H9 (cell line): ENCODE measurements at regions not wholly inside any gene's neighbourhood (a gene's known extent, or its start where the extent isn't known, plus 50 kb on each side); places are given as distances from the start of the nearest gene placed in this dataset.

Source experiments
- DNase-seq: peaks from one replicate; pipeline ENCODE4 v3.0.0-alpha.2; 2017
- H2AFZ ChIP-seq: one replicate; pipeline ENCODE4 v1.6.1; 2013; ENCODE audit warnings: mild to moderate bottlenecking, low read length, control low read depth, moderate library complexity
- H2AK5ac ChIP-seq: 2 replicates; pipeline ENCODE4 v1.6.1; 2013; ENCODE audit warnings: low read length, control low read depth, mixed read lengths; ENCODE audit not compliant: insufficient read length
- H2BK120ac ChIP-seq: one replicate; pipeline ENCODE4 v1.6.1; 2013; ENCODE audit warnings: low read depth, mild to moderate bottlenecking, low read length, control low read depth, inconsistent platforms; ENCODE audit not compliant: poor library complexity, severe bottlenecking
- H2BK12ac ChIP-seq: 2 replicates; pipeline ENCODE4 v1.6.1; 2013; ENCODE audit warnings: low read length, control low read depth, mixed read lengths, low read depth; ENCODE audit not compliant: insufficient read length
- H2BK15ac ChIP-seq: 2 replicates; pipeline ENCODE4 v1.6.1; 2013; ENCODE audit warnings: low read depth, low read length, control low read depth
- H2BK20ac ChIP-seq: one replicate; pipeline ENCODE4 v1.6.1; 2013; ENCODE audit warnings: low read depth, mild to moderate bottlenecking, low read length, control low read depth, inconsistent platforms; ENCODE audit not compliant: poor library complexity, severe bottlenecking
- H2BK5ac ChIP-seq: 2 replicates; pipeline ENCODE4 v1.6.1; 2013; ENCODE audit warnings: low read length, control low read depth, mixed read lengths; ENCODE audit not compliant: insufficient read length
- H3K14ac ChIP-seq: 2 replicates; pipeline ENCODE4 v1.6.1; 2013; ENCODE audit warnings: low read length, control low read depth; ENCODE audit not compliant: insufficient read depth
- H3K18ac ChIP-seq: 2 replicates; pipeline ENCODE4 v1.6.1; 2013; ENCODE audit warnings: low read depth, mild to moderate bottlenecking, mixed read lengths, low read length, control low read depth; ENCODE audit not compliant: insufficient read length
- H3K23ac ChIP-seq: 2 replicates; pipeline ENCODE4 v1.6.1; 2013; ENCODE audit warnings: low read length, control low read depth, mixed read lengths, low read depth; ENCODE audit not compliant: insufficient read length
- H3K23me2 ChIP-seq: 2 replicates; pipeline ENCODE4 v1.6.1; 2013; ENCODE audit warnings: low read depth, mild to moderate bottlenecking, mixed read lengths, low read length, control low read depth; ENCODE audit not compliant: insufficient read length, poor library complexity, severe bottlenecking
- H3K27ac ChIP-seq: 2 replicates; pipeline ENCODE4 v1.5.1; 2013; ENCODE audit warnings: low read length, control low read depth, mixed read lengths, low read depth; ENCODE audit not compliant: insufficient read length
- H3K27me3 ChIP-seq: 2 replicates; pipeline ENCODE4 v1.6.1; 2013; ENCODE audit warnings: low read length, control low read depth, inconsistent platforms; ENCODE audit not compliant: insufficient read depth
- H3K4ac ChIP-seq: 2 replicates; pipeline ENCODE4 v1.6.1; 2013; ENCODE audit warnings: low read depth, mild to moderate bottlenecking, control low read depth, inconsistent platforms, low read length, moderate library complexity
- H3K4me1 ChIP-seq: 2 replicates; pipeline ENCODE4 v1.6.1; 2013; ENCODE audit warnings: low read length, control low read depth, inconsistent platforms; ENCODE audit not compliant: insufficient read depth
- H3K4me2 ChIP-seq: 2 replicates; pipeline ENCODE4 v1.6.1; 2013; ENCODE audit warnings: low read length, control low read depth, mixed read lengths; ENCODE audit not compliant: insufficient read length, insufficient read depth
- H3K56ac ChIP-seq: 2 replicates; pipeline ENCODE4 v1.6.1; 2013; ENCODE audit warnings: low read depth, mild to moderate bottlenecking, mixed read lengths, low read length, control low read depth; ENCODE audit not compliant: insufficient read length
- H3K79me1 ChIP-seq: 2 replicates; pipeline ENCODE4 v1.6.1; 2013; ENCODE audit warnings: low read depth, mild to moderate bottlenecking, moderate library complexity, low read length, control low read depth, inconsistent platforms; ENCODE audit not compliant: insufficient read depth, poor library complexity, severe bottlenecking
- H3K79me2 ChIP-seq: 2 replicates; pipeline ENCODE4 v1.6.1; 2013; ENCODE audit warnings: low read length, control low read depth, inconsistent platforms; ENCODE audit not compliant: insufficient read depth
- H3K9ac ChIP-seq: 2 replicates; pipeline ENCODE4 v1.6.1; 2013; ENCODE audit warnings: low read length, control low read depth, mixed read lengths; ENCODE audit not compliant: insufficient read length; ENCODE audit errors: extremely low read depth
- H3K9me3 ChIP-seq: one replicate; pipeline ENCODE4 v1.6.1; 2013; ENCODE audit warnings: low read depth, low read length, inconsistent platforms; ENCODE audit not compliant: control insufficient read depth
- H3T11ph ChIP-seq: one replicate; pipeline ENCODE4 v1.6.1; 2013; ENCODE audit warnings: mild to moderate bottlenecking, low read length, control low read depth, inconsistent platforms
- H4K20me1 ChIP-seq: one replicate; pipeline ENCODE4 v1.6.1; 2013; ENCODE audit not compliant: control insufficient read depth, insufficient read length, insufficient read depth
- H4K5ac ChIP-seq: 2 replicates; pipeline ENCODE4 v1.6.1; 2013; ENCODE audit warnings: low read depth, mild to moderate bottlenecking, mixed read lengths, low read length, control low read depth; ENCODE audit not compliant: insufficient read length
- H4K8ac ChIP-seq: replicated peaks from 2 replicates; pipeline ENCODE4 v1.6.1; 2013; ENCODE audit warnings: low read length, control low read depth, mixed read lengths, low read depth; ENCODE audit not compliant: insufficient read length
- H4K91ac ChIP-seq: 2 replicates; pipeline ENCODE4 v1.6.1; 2013; ENCODE audit warnings: low read depth, mild to moderate bottlenecking, moderate library complexity, mixed read lengths, low read length, control low read depth; ENCODE audit not compliant: insufficient read length
- H3K27ac Mint-ChIP-seq, 3 experiments: 2 replicates in 2 of 3; 3 replicates in 1 of 3; pipeline ENCODE4 v1.8.0; 2020 to 2021; ENCODE audit warnings: mixed read lengths in 3 of 3, mild to moderate bottlenecking in 1 of 3, moderate library complexity in 1 of 3
- H3K27me3 Mint-ChIP-seq: 2 replicates; pipeline ENCODE4 v1.8.0; 2021; ENCODE audit warnings: low read depth, mild to moderate bottlenecking, moderate library complexity, mixed read lengths
- H3K36me3 Mint-ChIP-seq, 3 experiments: 2 replicates in 2 of 3; 3 replicates in 1 of 3; pipeline ENCODE4 v1.8.0; 2020 to 2021; ENCODE audit warnings: low read depth in 3 of 3, mixed read lengths in 3 of 3; ENCODE audit not compliant: insufficient read depth in 1 of 3
- H3K4me1 Mint-ChIP-seq, 2 experiments: 2 replicates each; pipeline ENCODE4 v1.8.0; 2020; ENCODE audit warnings: mixed read lengths in 2 of 2
- H3K4me3 Mint-ChIP-seq, 2 experiments: 2 replicates in 1 of 2; 3 replicates in 1 of 2; pipeline ENCODE4 v1.8.0; 2020 to 2021; ENCODE audit warnings: mild to moderate bottlenecking in 2 of 2, mixed read lengths in 2 of 2, moderate library complexity in 1 of 2
- H3K9me3 Mint-ChIP-seq, 2 experiments: 2 replicates in 1 of 2; 3 replicates in 1 of 2; pipeline ENCODE4 v1.8.0; 2020; ENCODE audit warnings: mild to moderate bottlenecking in 2 of 2, mixed read lengths in 2 of 2, moderate library complexity in 1 of 2
- CTCF ChIP-seq: fragments of 200-600 bp; sonication (generic); conservative IDR thresholded peaks from 3 replicates; pipeline ENCODE4 v1.8.0; 2021; ENCODE audit warnings: antibody characterized with exemption, mild to moderate bottlenecking
- WGBS: extraction: QIAGEN DNeasy Blood & Tissue Kit; methylation state at CpG from one replicate; pipeline ENCODE4 v1.1.7; 2013; ENCODE audit warnings: missing lambda C conversion rate, low lambda C conversion rate, mixed read lengths; ENCODE audit not compliant: insufficient read length; ENCODE audit errors: extremely low coverage; 5-methylcytosine and 5-hydroxymethylcytosine counted together

GRCh38 chr3:35900079-35900478 lies 260.8 kb downstream of the ARPP21 start:
- H3T11ph ChIP-seq, result no peak overlapping the region
- H3K14ac ChIP-seq, result no peak overlapping the region
- no peaks in the 10 kb centered on the region for H3K4me1 ChIP-seq
- H2BK20ac ChIP-seq, result no peak overlapping the region
- H3K79me1 ChIP-seq, result no peaks in the 10 kb centered on the region
- H3K79me2 ChIP-seq, result no peaks in the 10 kb centered on the region
- no peak overlapping the region for H3K9ac ChIP-seq
- no peak overlapping the region for H2BK15ac ChIP-seq
- Mint-ChIP-seq H3K4me1 (peaks cover 7 to 11% of the 10 kb centered on the region in 2 experiments; a peak in 3 of 4 replicates), H3K36me3 (peaks cover 0 to 9% (median 2%) of the 10 kb centered on the region in 3 experiments; a peak in 3 of 7 replicates), H3K9me3 (peaks cover 5 to 6% of the 10 kb centered on the region in 2 experiments; a peak in 4 of 5 replicates), H3K4me3 (no peak overlapping the region), H3K27ac (no peak overlapping the region), H3K27me3 (no peaks in the 10 kb centered on the region)
- H3K56ac ChIP-seq, result no peak overlapping the region
- H3K4me2 ChIP-seq, result no peak overlapping the region
- H2AK5ac ChIP-seq, result no peak overlapping the region
- no peak overlapping the region for H2BK120ac ChIP-seq
- no peak overlapping the region for H2BK5ac ChIP-seq
- H3K23ac ChIP-seq, result no peak overlapping the region
- no peak overlapping the region for H3K27ac ChIP-seq
- no peaks in the 10 kb centered on the region for H3K23me2 ChIP-seq
- no CpG with 5 or more reads among the region's 3 CpGs for WGBS
- no peaks in the 10 kb centered on the region for H3K9me3 ChIP-seq
- H3K27me3 ChIP-seq, result no peaks in the 10 kb centered on the region
- no peak for TF ChIP-seq CTCF
- H4K20me1 ChIP-seq, result no peaks in the 10 kb centered on the region
- H4K8ac ChIP-seq, result no peak overlapping the region
- no peak for DNase-seq
- no peak overlapping the region for H2BK12ac ChIP-seq
- no peak overlapping the region for H2AFZ ChIP-seq
- H4K91ac ChIP-seq, result no peak overlapping the region
- H3K18ac ChIP-seq, result no peak overlapping the region
- no peak overlapping the region for H4K5ac ChIP-seq
- no peak overlapping the region for H3K4ac ChIP-seq
